NOMO-1 treated with dmso at 0.1 percent for 144 hours (cell line): ENCODE measurements at regions not wholly inside any gene's neighbourhood (a gene's known extent, or its start where the extent isn't known, plus 50 kb on each side); places are given as distances from the start of the nearest gene placed in this dataset.
A peak's percentile ranks its signal among the peaks of the same experiment; 100 is the strongest.

Experiments
- DNase-seq: peaks from one replicate; lab custom pipeline; 2025; ENCODE audit not compliant: unreplicated experiment; lab: John Stamatoyannopoulos, UW

- DNase-seq = no peak
These were observed 1174.5 kb downstream of the SORCS1 start for GRCh38 chr10:105989995-105990394.

GRCh38 chr10:105988848-105989247 lies 1175.7 kb downstream of the SORCS1 start:
- no peak for DNase-seq

- no peak for DNase-seq
These were observed 1177.4 kb downstream of the SORCS1 start for GRCh38 chr10:105986912-105987635.

- no peak for DNase-seq
These were observed 1178.0 kb downstream of the SORCS1 start for GRCh38 chr10:105986486-105986885.

GRCh38 chr10:105982735-105983134 lies 1181.8 kb downstream of the SORCS1 start:
- DNase-seq = no peak

- no peak for DNase-seq
These were observed 1182.8 kb downstream of the SORCS1 start for GRCh38 chr10:105981679-105982078.

- peak; percentile 27 for DNase-seq
These were observed 1189.6 kb downstream of the SORCS1 start for GRCh38 chr10:105974803-105975456.

- no peak for DNase-seq
These were observed 1190.6 kb downstream of the SORCS1 start for GRCh38 chr10:105973902-105974301.

- DNase-seq = peak; percentile 36
These were observed 1191.1 kb downstream of the SORCS1 start for GRCh38 chr10:105973360-105973759.

- DNase-seq = no peak
These were observed 1193.0 kb downstream of the SORCS1 start for GRCh38 chr10:105971460-105971859.

- DNase-seq = peak; percentile 32
These were observed 1194.6 kb downstream of the SORCS1 start for GRCh38 chr10:105969884-105970377.

GRCh38 chr10:105968666-105969065 lies 1195.8 kb downstream of the SORCS1 start:
- no peak for DNase-seq

- DNase-seq = no peak
These were observed 1197.2 kb downstream of the SORCS1 start for GRCh38 chr10:105967256-105967655.

- DNase-seq = no peak
These were observed 1199.4 kb downstream of the SORCS1 start for GRCh38 chr10:105965141-105965540.

GRCh38 chr10:105964009-105964408 lies 1200.5 kb downstream of the SORCS1 start:
- DNase-seq = peak; percentile 62

- DNase-seq = no peak
These were observed 1201.1 kb downstream of the SORCS1 start for GRCh38 chr10:105963334-105963884.

- no peak for DNase-seq
These were observed 1208.0 kb downstream of the SORCS1 start for GRCh38 chr10:105956550-105956949.

GRCh38 chr10:105953861-105954260 lies 1210.6 kb downstream of the SORCS1 start:
- DNase-seq = no peak

GRCh38 chr10:105953056-105953455 lies 1211.5 kb downstream of the SORCS1 start:
- no peak for DNase-seq

- peak; percentile 59 for DNase-seq
These were observed 1212.4 kb downstream of the SORCS1 start for GRCh38 chr10:105952153-105952552.

GRCh38 chr10:105950410-105950809 lies 1214.1 kb downstream of the SORCS1 start:
- DNase-seq = peak; percentile 33

GRCh38 chr10:105949721-105950120 lies 1214.8 kb downstream of the SORCS1 start:
- no peak for DNase-seq
